ENCODE measurements at regions not wholly inside any gene's neighbourhood (a gene's known extent, or its start where the extent isn't known, plus 50 kb on each side); places are given as distances from the start of the nearest gene placed in this dataset.

DNA sequence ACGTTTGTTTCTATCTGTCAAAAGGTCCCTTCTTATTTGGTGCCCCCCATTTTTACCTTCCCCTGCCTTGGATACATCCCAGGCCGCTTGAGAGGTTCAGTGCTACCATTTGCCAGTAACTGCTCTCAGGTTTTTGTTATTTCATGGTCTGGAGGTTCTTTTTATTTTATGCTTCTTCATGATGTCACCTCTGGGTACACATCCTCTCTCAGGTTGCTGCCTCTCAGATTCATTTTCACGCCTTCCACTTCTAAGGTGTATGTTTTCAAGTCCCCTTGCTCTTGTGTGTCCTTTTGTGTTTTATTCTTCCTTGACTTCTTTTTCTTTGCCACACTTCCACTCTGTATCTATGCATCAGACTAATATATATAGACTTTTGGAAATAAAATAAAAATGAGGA is 640.1 kb upstream of the AADAT start:
- TF ChIP-seq TAF1 (IDR thresholded peaks at IDR 0.05; ENCODE audit: low read depth, low read length), result no peak
- TF ChIP-seq POLR2A (IDR thresholded peaks at IDR 0.05; ENCODE audit: low read depth, low read length), result no peak
- TF ChIP-seq POLR2AphosphoS5 (IDR thresholded peaks at IDR 0.05; ENCODE audit: low read depth, low read length), result no peak
- no peak for TF ChIP-seq SPI1 (IDR thresholded peaks at IDR 0.05; ENCODE audit: low read depth, low read length)
- TF ChIP-seq PAX5 (IDR thresholded peaks at IDR 0.05; ENCODE audit: insufficient read depth, low read length, severe bottlenecking), result no peak

Data from GM12891 (cell line).